CD14-positive monocyte (primary cell): ENCODE measurements at regions not wholly inside any gene's neighbourhood (a gene's known extent, or its start where the extent isn't known, plus 50 kb on each side); places are given as distances from the start of the nearest gene placed in this dataset.

ENCODE experiments used
- DNase-seq, 3 donors: peaks; one replicate each; pipeline ENCODE4 v3.0.0-alpha.2; 2011 to 2022
- H2AFZ ChIP-seq: 2 replicates; pipeline ENCODE4 v1.6.0; 2012; ENCODE audit warnings: mild to moderate bottlenecking, low read depth, low read length, inconsistent platforms; ENCODE audit not compliant: insufficient read depth, poor library complexity, severe bottlenecking
- H3K27ac ChIP-seq, 2 donors: 1 replicate in 1 of 2; 2 replicates in 1 of 2; pipeline ENCODE4 v1.5.1; 2012 to 2013; ENCODE audit warnings: low read length in 2 of 2, control low read depth in 1 of 2, inconsistent platforms in 1 of 2, low read depth in 1 of 2, mild to moderate bottlenecking in 1 of 2
- H3K27me3 ChIP-seq, 2 donors: one replicate each; pipeline versions ENCODE4 v1.6.0 to v1.6.1; 2011 to 2013; ENCODE audit warnings: low read length in 2 of 2; ENCODE audit not compliant: control insufficient read depth in 2 of 2, insufficient read depth in 2 of 2
- H3K36me3 ChIP-seq, 2 donors: replicated peaks in 1 of 2; 1 replicate in 1 of 2; 2 replicates in 1 of 2; pipeline versions ENCODE4 v1.5.1 to v1.6.1; 2012 to 2013; ENCODE audit warnings: low read length in 2 of 2, control low read depth in 1 of 2, inconsistent platforms in 1 of 2, mild to moderate bottlenecking in 1 of 2; ENCODE audit not compliant: insufficient read depth in 2 of 2, control insufficient read depth in 1 of 2
- H3K4me1 ChIP-seq, 2 donors: 1 replicate in 1 of 2; 2 replicates in 1 of 2; pipeline versions ENCODE4 v1.5.1 to v1.6.1; 2012 to 2013; ENCODE audit warnings: low read length in 2 of 2, control low read depth in 1 of 2, inconsistent platforms in 1 of 2, mild to moderate bottlenecking in 1 of 2, moderate library complexity in 1 of 2; ENCODE audit not compliant: insufficient read depth in 2 of 2, control insufficient read depth in 1 of 2
- H3K4me2 ChIP-seq: replicated peaks from 2 replicates; pipeline ENCODE3; 2012; ENCODE audit warnings: low read length, moderate library complexity, mild to moderate bottlenecking; ENCODE audit not compliant: poor library complexity, severe bottlenecking; ENCODE audit errors: extremely low read depth
- H3K4me3 ChIP-seq, 3 experiments: fragments of 200-600 bp in 1 of 3; sonication (generic) in 1 of 3; replicated peaks in 1 of 3; 1 replicate in 2 of 3; 2 replicates in 1 of 3; pipeline ENCODE4 v1.5.1; 2011 to 2013; ENCODE audit warnings: low read length in 3 of 3, mild to moderate bottlenecking in 3 of 3, control low read depth in 2 of 3, low read depth in 2 of 3, inconsistent platforms in 1 of 3, moderate library complexity in 1 of 3
- H3K79me2 ChIP-seq: 2 replicates; pipeline ENCODE4 v1.6.0; 2012; ENCODE audit warnings: mild to moderate bottlenecking, control low read depth, inconsistent platforms, low read length, moderate library complexity; ENCODE audit not compliant: insufficient read depth
- H3K9ac ChIP-seq: 2 replicates; pipeline ENCODE4 v1.6.0; 2017; ENCODE audit warnings: low read length, mild to moderate bottlenecking; ENCODE audit not compliant: insufficient read depth, poor library complexity, severe bottlenecking
- H3K9me3 ChIP-seq, 2 donors: replicated peaks in 1 of 2; 1 replicate in 1 of 2; 2 replicates in 1 of 2; pipeline versions ENCODE4 v1.5.1 to v1.6.1; 2012 to 2013; ENCODE audit warnings: low read length in 2 of 2, control low read depth in 1 of 2; ENCODE audit not compliant: control insufficient read depth in 1 of 2, insufficient read depth in 1 of 2
- H4K20me1 ChIP-seq: 2 replicates; pipeline ENCODE4 v1.6.0; 2012; ENCODE audit warnings: mild to moderate bottlenecking, low read length, control low read depth, moderate library complexity; ENCODE audit not compliant: insufficient read depth
- H3K27ac Mint-ChIP-seq, 7 donors: one replicate each; pipeline ENCODE4 v1.8.0; 2020; ENCODE audit warnings: mild to moderate bottlenecking in 7 of 7, mixed read lengths in 7 of 7, moderate library complexity in 6 of 7, inconsistent platforms in 2 of 7
- H3K27me3 Mint-ChIP-seq, 3 donors: one replicate each; pipeline ENCODE4 v1.8.0; 2021 to 2022; ENCODE audit warnings: low read depth in 3 of 3, mild to moderate bottlenecking in 3 of 3, mixed read lengths in 3 of 3, moderate library complexity in 3 of 3, inconsistent platforms in 1 of 3
- H3K36me3 Mint-ChIP-seq, 2 donors: one replicate each; pipeline ENCODE4 v1.8.0; 2020; ENCODE audit warnings: mixed read lengths in 2 of 2, inconsistent platforms in 1 of 2, mild to moderate bottlenecking in 1 of 2
- H3K4me1 Mint-ChIP-seq: one replicate; pipeline ENCODE4 v1.8.0; 2020; ENCODE audit warnings: mild to moderate bottlenecking, mixed read lengths
- H3K4me3 Mint-ChIP-seq, 2 donors: one replicate each; pipeline ENCODE4 v1.8.0; 2020; ENCODE audit warnings: mild to moderate bottlenecking in 2 of 2, mixed read lengths in 2 of 2, moderate library complexity in 1 of 2
- H3K9me3 Mint-ChIP-seq, 7 donors: one replicate each; pipeline ENCODE4 v1.8.0; 2020 to 2022; ENCODE audit warnings: mixed read lengths in 7 of 7, mild to moderate bottlenecking in 6 of 7, moderate library complexity in 6 of 7, inconsistent platforms in 2 of 7
- CTCF ChIP-seq: fragments of 200-600 bp; IDR thresholded peaks from one replicate; pipeline ENCODE4 v1.8.0; 2022; ENCODE audit warnings: antibody characterized with exemption, mild to moderate bottlenecking
- WGBS: methylation state at CpG from one replicate; pipeline ENCODE4 v1.1.5; 2013; ENCODE audit warnings: missing lambda C conversion rate; ENCODE audit not compliant: insufficient coverage; 5-methylcytosine and 5-hydroxymethylcytosine counted together
- intact Hi-C, 2 donors: fragments of 100-400 bp; cut with micrococcal nuclease; formaldehyde crosslinking; loops; one replicate each; pipeline versions ENCODE4 v1.15.0 to v1.15.1; 2023

GRCh38 chr9:124179196-124180071 lies 78.3 kb upstream of the NEK6 start:
- no peaks in the 10 kb centered on the region for H3K36me3 Mint-ChIP-seq
- intact Hi-C loops: no loop called here
- peaks cover 0 to 3% of the 10 kb centered on the region in 2 donors for H3K9me3 ChIP-seq

GRCh38 chr9:124180557-124180956 lies 77.2 kb upstream of the NEK6 start:
- no peaks in the 10 kb centered on the region for H3K36me3 ChIP-seq
- H3K36me3 Mint-ChIP-seq: no peaks in the 10 kb centered on the region
- no peak overlapping the region for H3K9ac ChIP-seq
- H3K4me3 ChIP-seq: no peak overlapping the region
- intact Hi-C loops: no loop called here
- no peak overlapping the region for H3K4me2 ChIP-seq
- no peaks in the 10 kb centered on the region for H4K20me1 ChIP-seq
- peaks cover 6 to 7% of the 10 kb centered on the region in 2 donors for H3K4me1 ChIP-seq
- H3K27ac Mint-ChIP-seq: peak overlapping the region in 1 of 7 donors; percentile 38
- peaks cover 5 to 26% (median 18%) of the 10 kb centered on the region in 3 donors for H3K27me3 Mint-ChIP-seq
- peaks cover 0 to 3% of the 10 kb centered on the region in 2 donors for H3K9me3 ChIP-seq
- H3K9me3 Mint-ChIP-seq: peaks cover 2 to 5% (median 3%) of the 10 kb centered on the region in 7 donors
- peak overlapping the region; percentile 24 for H2AFZ ChIP-seq
- TF ChIP-seq CTCF: no peak
- peaks cover 7% of the 10 kb centered on the region for H3K4me1 Mint-ChIP-seq
- no peak overlapping the region for H3K27ac ChIP-seq
- peak overlapping the region in 1 of 2 donors; percentile 43 for H3K4me3 Mint-ChIP-seq
- WGBS: 7% methylated on average over 4 of the region's 7 CpGs
- DNase-seq: peak; percentile 17 to 54 (median 19)
- H3K79me2 ChIP-seq: no peaks in the 10 kb centered on the region
- peaks cover 0 to 4% of the 10 kb centered on the region in 2 donors for H3K27me3 ChIP-seq

More at GRCh38 chr9:124179196-124180071, 78.3 kb upstream of the NEK6 start:
- H3K9me3 Mint-ChIP-seq: peaks cover 2 to 5% (median 3%) of the 10 kb centered on the region in 7 donors
- no peak for TF ChIP-seq CTCF
- H4K20me1 ChIP-seq: no peaks in the 10 kb centered on the region
- H3K27me3 Mint-ChIP-seq: peaks cover 7 to 26% (median 18%) of the 10 kb centered on the region in 3 donors
- H3K27me3 ChIP-seq: peaks cover 0 to 4% of the 10 kb centered on the region in 2 donors
- H3K4me3 ChIP-seq: no peak overlapping the region
- H3K27ac ChIP-seq: no peak overlapping the region
- H3K4me1 Mint-ChIP-seq: peaks cover 11% of the 10 kb centered on the region
- 97% methylated on average over 16 of the region's 19 CpGs for WGBS
- H3K27ac Mint-ChIP-seq: no peak overlapping the region
- H3K4me3 Mint-ChIP-seq: no peak overlapping the region
- H3K79me2 ChIP-seq: no peaks in the 10 kb centered on the region
- no peak overlapping the region for H3K9ac ChIP-seq
- H2AFZ ChIP-seq: no peak overlapping the region
- no peak overlapping the region for H3K4me2 ChIP-seq
- no peaks in the 10 kb centered on the region for H3K36me3 ChIP-seq
- peaks cover 12 to 16% of the 10 kb centered on the region in 2 donors for H3K4me1 ChIP-seq
- no peak for DNase-seq
